Mesenchymal stem cell (in vitro differentiated cells and primary cell): ENCODE measurements at regions not wholly inside any gene's neighbourhood (a gene's known extent, or its start where the extent isn't known, plus 50 kb on each side); places are given as distances from the start of the nearest gene placed in this dataset.
"Not testable (repeated sequence)": the region's sequence is repeated elsewhere in the genome, so short reads cannot be mapped to it uniquely, and the experiment has no call there.

Experiments
- DNase-seq: peaks from one replicate; pipeline ENCODE4 v3.0.0-alpha.2; 2013
- H2AFZ ChIP-seq: one replicate; pipeline ENCODE4 v1.6.1; 2013; ENCODE audit warnings: low read depth, mild to moderate bottlenecking, control low read depth, inconsistent platforms, low read length, moderate library complexity
- H2AK5ac ChIP-seq: 2 replicates; pipeline ENCODE4 v1.6.1; 2013; ENCODE audit warnings: low read length, moderate library complexity, mild to moderate bottlenecking, inconsistent platforms; ENCODE audit not compliant: severe bottlenecking
- H2BK120ac ChIP-seq: one replicate; pipeline ENCODE4 v1.6.1; 2013; ENCODE audit warnings: low read depth, mild to moderate bottlenecking, inconsistent platforms, low read length, moderate library complexity
- H2BK12ac ChIP-seq, 2 experiments: one replicate each; pipeline ENCODE4 v1.6.1; 2013; ENCODE audit warnings: inconsistent platforms in 2 of 2, low read length in 2 of 2, mild to moderate bottlenecking in 2 of 2, moderate library complexity in 2 of 2, control low read depth in 1 of 2
- H2BK15ac ChIP-seq: one replicate; pipeline ENCODE4 v1.6.1; 2013; ENCODE audit warnings: mild to moderate bottlenecking, low read depth, inconsistent platforms; ENCODE audit not compliant: poor library complexity, severe bottlenecking
- H2BK5ac ChIP-seq: 2 replicates; pipeline ENCODE4 v1.6.1; 2013; ENCODE audit warnings: low read depth, mild to moderate bottlenecking, low read length, control low read depth, inconsistent platforms; ENCODE audit not compliant: poor library complexity, severe bottlenecking
- H3K14ac ChIP-seq, 2 experiments: one replicate each; pipeline ENCODE4 v1.6.1; 2013; ENCODE audit warnings: inconsistent platforms in 2 of 2, low read length in 2 of 2, control low read depth in 1 of 2, mild to moderate bottlenecking in 1 of 2, moderate library complexity in 1 of 2
- H3K18ac ChIP-seq, 2 experiments: one replicate each; pipeline ENCODE4 v1.6.1; 2013; ENCODE audit warnings: inconsistent platforms in 2 of 2, low read length in 2 of 2, control low read depth in 1 of 2, low read depth in 1 of 2, mild to moderate bottlenecking in 1 of 2
- H3K23ac ChIP-seq, 2 experiments: one replicate each; pipeline ENCODE4 v1.6.1; 2013; ENCODE audit warnings: inconsistent platforms in 2 of 2, low read length in 2 of 2, mild to moderate bottlenecking in 2 of 2, moderate library complexity in 2 of 2, control low read depth in 1 of 2
- H3K27ac ChIP-seq: 2 replicates; pipeline ENCODE4 v1.5.1; 2013; ENCODE audit warnings: mild to moderate bottlenecking, moderate library complexity, low read length, control low read depth, inconsistent platforms; ENCODE audit not compliant: poor library complexity, severe bottlenecking
- H3K27me3 ChIP-seq, 2 experiments: 2 replicates each; pipeline versions ENCODE4 v1.6.1 to v1.7.0; 2013; ENCODE audit warnings: low read length in 2 of 2, mild to moderate bottlenecking in 2 of 2, moderate library complexity in 2 of 2, control low read depth in 1 of 2, inconsistent platforms in 1 of 2; ENCODE audit not compliant: control insufficient read depth in 1 of 2, insufficient read depth in 1 of 2
- H3K36me3 ChIP-seq, 2 experiments: 2 replicates each; pipeline versions ENCODE4 v1.6.1 to v1.7.0; 2013; ENCODE audit warnings: low read length in 2 of 2, control low read depth in 1 of 2, inconsistent platforms in 1 of 2, low read depth in 1 of 2, mild to moderate bottlenecking in 1 of 2; ENCODE audit not compliant: insufficient read depth in 2 of 2, control insufficient read depth in 1 of 2
- H3K4ac ChIP-seq, 2 experiments: one replicate each; pipeline ENCODE4 v1.6.1; 2013; ENCODE audit warnings: inconsistent platforms in 2 of 2, low read length in 2 of 2, mild to moderate bottlenecking in 2 of 2, moderate library complexity in 2 of 2, control low read depth in 1 of 2, low read depth in 1 of 2
- H3K4me1 ChIP-seq: 2 replicates; pipeline ENCODE4 v1.6.1; 2013; ENCODE audit warnings: low read depth, low read length, control low read depth; ENCODE audit not compliant: control insufficient read depth, insufficient read depth
- H3K4me2 ChIP-seq: 2 replicates; pipeline ENCODE4 v1.6.1; 2013; ENCODE audit warnings: low read length, mild to moderate bottlenecking, inconsistent platforms; ENCODE audit not compliant: poor library complexity, severe bottlenecking
- H3K4me3 ChIP-seq, 2 experiments: 2 replicates each; pipeline versions ENCODE4 v1.5.1 to v1.7.0; 2013; ENCODE audit warnings: low read length in 2 of 2, mild to moderate bottlenecking in 2 of 2, control low read depth in 1 of 2, low read depth in 1 of 2; ENCODE audit not compliant: insufficient read depth in 1 of 2
- H3K79me1 ChIP-seq: replicated peaks from 2 replicates; pipeline ENCODE4 v1.6.1; 2013; ENCODE audit warnings: mild to moderate bottlenecking, control low read depth, low read length, inconsistent platforms; ENCODE audit not compliant: poor library complexity, severe bottlenecking
- H3K9ac ChIP-seq: 2 replicates; pipeline ENCODE4 v1.7.0; 2013; ENCODE audit warnings: mild to moderate bottlenecking, low read length, moderate library complexity
- H3K9me3 ChIP-seq: 2 replicates; pipeline ENCODE4 v1.7.0; 2013; ENCODE audit warnings: mild to moderate bottlenecking, low read length; ENCODE audit not compliant: control insufficient read depth
- H4K8ac ChIP-seq: one replicate; pipeline ENCODE4 v1.6.1; 2013; ENCODE audit warnings: inconsistent platforms, mild to moderate bottlenecking, low read length, moderate library complexity
- H4K91ac ChIP-seq: one replicate; pipeline ENCODE4 v1.6.1; 2013; ENCODE audit warnings: mild to moderate bottlenecking, low read length, inconsistent platforms
- WGBS: methylation state at CpG from one replicate; pipeline ENCODE4 v1.1.7; 2013; ENCODE audit warnings: mixed read lengths; 5-methylcytosine and 5-hydroxymethylcytosine counted together

GRCh38 chr2:175677880-175678279 lies 324.2 kb downstream of the LNPK start:
- Histone ChIP-seq H3K27ac (no peak overlapping the region), H4K8ac (no peak overlapping the region), H3K18ac (no peak overlapping the region), H4K91ac (no peak overlapping the region), H3K79me1 (no peaks in the 10 kb centered on the region), H3K9ac (no peak overlapping the region), H2AK5ac (no peak overlapping the region), H3K27me3 (no peaks in the 10 kb centered on the region), H2BK120ac (no peak overlapping the region), H3K4me1 (no peaks in the 10 kb centered on the region), H3K23ac (no peak overlapping the region), H3K36me3 (no peaks in the 10 kb centered on the region), H3K4me2 (no peak overlapping the region), H3K14ac (no peak overlapping the region), H2AFZ (no peak overlapping the region), H2BK5ac (no peak overlapping the region), H3K4ac (no peak overlapping the region), H2BK15ac (no peak overlapping the region), H2BK12ac (no peak overlapping the region), H3K4me3 (no peak overlapping the region), H3K9me3 (no peaks in the 10 kb centered on the region)
- WGBS = no CpG with 5 or more reads among the region's 2 CpGs
- DNase-seq = no peak

GRCh38 chr2:175676813-175677212 lies 325.3 kb downstream of the LNPK start:
- no peaks in the 10 kb centered on the region for H3K79me1 ChIP-seq
- H3K27ac ChIP-seq = no peak overlapping the region
- no peak overlapping the region for H2BK15ac ChIP-seq
- H2BK12ac ChIP-seq = no peak overlapping the region
- no peak overlapping the region for H3K9ac ChIP-seq
- 21% methylated on average over 2 of the region's 3 CpGs for WGBS
- no peak overlapping the region for H2BK120ac ChIP-seq
- no peak overlapping the region for H3K4me3 ChIP-seq
- DNase-seq = no peak
- no peak overlapping the region for H3K23ac ChIP-seq
- no peaks in the 10 kb centered on the region for H3K36me3 ChIP-seq
- no peak overlapping the region for H3K4ac ChIP-seq
- no peaks in the 10 kb centered on the region for H3K4me1 ChIP-seq
- H3K27me3 ChIP-seq = no peaks in the 10 kb centered on the region
- no peaks in the 10 kb centered on the region for H3K9me3 ChIP-seq
- H3K14ac ChIP-seq = no peak overlapping the region
- H4K91ac ChIP-seq = no peak overlapping the region
- H4K8ac ChIP-seq = no peak overlapping the region
- H2AFZ ChIP-seq = no peak overlapping the region
- H2BK5ac ChIP-seq = no peak overlapping the region
- H3K4me2 ChIP-seq = no peak overlapping the region
- H3K18ac ChIP-seq = no peak overlapping the region
- H2AK5ac ChIP-seq = no peak overlapping the region

- DNase-seq = not testable (repeated sequence)
Measured at GRCh38 chr2:175668804-175669203, 333.3 kb downstream of the LNPK start.

GRCh38 chr2:175662335-175662734 lies 339.7 kb downstream of the LNPK start:
- Histone ChIP-seq H2BK5ac (no peak overlapping the region), H2BK120ac (no peak overlapping the region), H4K8ac (no peak overlapping the region), H3K4me3 (no peak overlapping the region), H4K91ac (no peak overlapping the region), H3K14ac (no peak overlapping the region), H3K9me3 (no peaks in the 10 kb centered on the region), H2BK12ac (no peak overlapping the region), H3K4me2 (no peak overlapping the region), H3K27me3 (no peaks in the 10 kb centered on the region), H2AK5ac (no peak overlapping the region), H3K23ac (no peak overlapping the region), H3K79me1 (no peaks in the 10 kb centered on the region), H3K4ac (no peak overlapping the region), H3K36me3 (no peaks in the 10 kb centered on the region), H2BK15ac (no peak overlapping the region), H2AFZ (no peak overlapping the region), H3K27ac (no peak overlapping the region), H3K9ac (no peak overlapping the region), H3K18ac (no peak overlapping the region), H3K4me1 (no peaks in the 10 kb centered on the region)
- WGBS = no CpG with 5 or more reads among the region's 1 CpG
- no peak for DNase-seq

More at GRCh38 chr2:175668804-175669203, 333.3 kb downstream of the LNPK start:
- not testable (repeated sequence) for H3K79me1 ChIP-seq, H3K27me3 ChIP-seq, H2AFZ ChIP-seq, H2BK120ac ChIP-seq, H4K91ac ChIP-seq, H3K4me3 ChIP-seq, H3K4ac ChIP-seq, H2BK12ac ChIP-seq, H2AK5ac ChIP-seq, H4K8ac ChIP-seq, H3K9me3 ChIP-seq, H3K9ac ChIP-seq, H2BK15ac ChIP-seq, H3K36me3 ChIP-seq, H3K4me1 ChIP-seq, H3K14ac ChIP-seq, H3K23ac ChIP-seq, H3K27ac ChIP-seq, H3K4me2 ChIP-seq, H2BK5ac ChIP-seq, H3K18ac ChIP-seq
- 70% methylated on average over 7 of the region's 7 CpGs for WGBS
